HCT116 (cell line): ENCODE measurements at regions not wholly inside any gene's neighbourhood (a gene's known extent, or its start where the extent isn't known, plus 50 kb on each side); places are given as distances from the start of the nearest gene placed in this dataset.

ENCODE experiments used
- ATAC-seq: fragments of 200-7000 bp; cut with Tn5 transposase; 2 replicates; pipeline ENCODE4 v1.9.1; 2020; ENCODE audit warnings: mild to moderate bottlenecking, moderate library complexity
- BruUV-seq: library from RNA; stranded (reverse); fragments of 400-500 nt; replicated peaks from 2 replicates; lab custom pipeline; 2021; lab: Mats Ljungman, UMichigan
- CTCF ChIA-PET: fragments of 300-600 bp; sonication (Branson Sonifier 250); formaldehyde crosslinking; loops from one replicate; lab custom pipeline; 2021; ENCODE audit warnings: antibody characterized with exemption; lab: Charles Lee
- POLR2A ChIA-PET: fragments of 300-600, 350-600 bp; sonication (Branson Sonifier 250); formaldehyde crosslinking; loops from one replicate; lab custom pipeline; 2021; ENCODE audit warnings: antibody characterized with exemption; lab: Charles Lee
- RAD21 ChIA-PET, 2 experiments: fragments of 300-600 bp; sonication (Branson Sonifier 250); formaldehyde crosslinking; loops; one replicate each; lab custom pipeline; 2023; ENCODE audit warnings: low total read pairs in 2 of 2; ENCODE audit not compliant: uncharacterized antibody in 2 of 2, unreplicated experiment in 2 of 2, low non-redundant PET in 1 of 2; lab: Charles Lee
- DNase-seq: peaks from one replicate; pipeline ENCODE4 v3.0.0-alpha.2; 2010; ENCODE audit warnings: low read depth, low spot score
- H2AFZ ChIP-seq: fragments of 200-600 bp; shearing (Covaris generic), sonication (generic); 2 replicates; pipeline ENCODE4 v1.6.1; 2017; ENCODE audit warnings: low read depth, mixed run types, mixed read lengths, antibody characterized with exemption, low read length; ENCODE audit not compliant: poor library complexity, severe bottlenecking
- H3K27ac ChIP-seq: 2 replicates; pipeline ENCODE4 v1.5.1; 2012; ENCODE audit warnings: low read depth, low read length
- H3K27me3 ChIP-seq: fragments of 200-600 bp; sonication (generic); 2 replicates; pipeline ENCODE4 v1.6.1; 2016; ENCODE audit warnings: mixed run types, low read length, mixed read lengths; ENCODE audit not compliant: insufficient read depth
- H3K36me3 ChIP-seq, 2 experiments: fragments of 200-500 bp in 1 of 2; fragments of 200-600 bp in 1 of 2; sonication (Bioruptor generic) in 1 of 2; sonication (generic) in 1 of 2; 2 replicates each; pipeline versions ENCODE4 v1.5.1 to v1.6.1; 2014 to 2016; ENCODE audit warnings: low read length in 2 of 2, inconsistent platforms in 1 of 2, mixed read lengths in 1 of 2, mixed run types in 1 of 2; ENCODE audit not compliant: insufficient read depth in 2 of 2, control insufficient read depth in 1 of 2
- H3K4me1 ChIP-seq, 2 experiments: fragments of 200-600 bp in 1 of 2; sonication (generic) in 1 of 2; 2 replicates each; pipeline versions ENCODE4 v1.5.1 to v1.6.1; 2012 to 2017; ENCODE audit warnings: low read length in 2 of 2, inconsistent platforms in 1 of 2, mild to moderate bottlenecking in 1 of 2, mixed read lengths in 1 of 2, mixed run types in 1 of 2, moderate library complexity in 1 of 2; ENCODE audit not compliant: insufficient read depth in 2 of 2, control insufficient read depth in 1 of 2
- H3K4me2 ChIP-seq: fragments of 200-600 bp; sonication (generic); 2 replicates; pipeline ENCODE4 v1.6.1; 2017; ENCODE audit warnings: mixed run types, low read length, mixed read lengths
- H3K4me3 ChIP-seq, 2 experiments: fragments of 200-600 bp in 1 of 2; sonication (generic) in 1 of 2; replicated peaks in 1 of 2; 2 replicates each; pipeline ENCODE4 v1.5.1; 2011 to 2016; ENCODE audit warnings: low read length in 2 of 2, control low read depth in 1 of 2, low read depth in 1 of 2, mild to moderate bottlenecking in 1 of 2, mixed read lengths in 1 of 2, mixed run types in 1 of 2
- H3K79me2 ChIP-seq: fragments of 200-600 bp; sonication (generic); 2 replicates; pipeline ENCODE4 v1.6.1; 2017; ENCODE audit warnings: mild to moderate bottlenecking, mixed run types, low read length, moderate library complexity, mixed read lengths; ENCODE audit not compliant: insufficient read depth
- H3K9ac ChIP-seq: fragments of 200-600 bp; sonication (generic); 2 replicates; pipeline ENCODE4 v1.6.1; 2016; ENCODE audit warnings: low read length, mixed read lengths
- H3K9me2 ChIP-seq: fragments of 200-600 bp; sonication (generic), shearing (Covaris generic); 2 replicates; pipeline ENCODE4 v1.6.1; 2017; ENCODE audit warnings: mixed run types, mild to moderate bottlenecking, moderate library complexity; ENCODE audit not compliant: insufficient read depth
- H3K9me3 ChIP-seq, 2 experiments: fragments of 200-500 bp in 1 of 2; fragments of 200-600 bp in 1 of 2; sonication (Bioruptor generic) in 1 of 2; sonication (generic) in 1 of 2; 2 replicates each; pipeline ENCODE4 v1.6.1; 2014 to 2017; ENCODE audit warnings: low read length in 2 of 2, mixed read lengths in 2 of 2, inconsistent platforms in 1 of 2, low read depth in 1 of 2, mild to moderate bottlenecking in 1 of 2, mixed run types in 1 of 2, moderate library complexity in 1 of 2; ENCODE audit not compliant: control insufficient read depth in 1 of 2, insufficient read depth in 1 of 2
- H4K20me1 ChIP-seq: fragments of 200-600 bp; sonication (generic), shearing (Covaris generic); 2 replicates; pipeline ENCODE4 v1.6.1; 2017; ENCODE audit warnings: mixed run types, mild to moderate bottlenecking, moderate library complexity; ENCODE audit not compliant: insufficient read depth
- CEBPB ChIP-seq: IDR thresholded peaks from 2 replicates; pipeline ENCODE4 v1.6.1; 2012; ENCODE audit warnings: low read depth
- ELF1 ChIP-seq: IDR thresholded peaks from 2 replicates; pipeline ENCODE4 v1.6.1; 2012; ENCODE audit warnings: low read depth, borderline replicate concordance
- FOSL1 ChIP-seq: IDR thresholded peaks from 2 replicates; pipeline ENCODE4 v1.6.1; 2012; ENCODE audit warnings: low read depth
- POLR2AphosphoS5 ChIP-seq: IDR thresholded peaks from 2 replicates; pipeline ENCODE4 v1.6.1; 2011; ENCODE audit warnings: mild to moderate bottlenecking, low read depth, low read length, moderate library complexity
- RAD21 ChIP-seq: IDR thresholded peaks from 2 replicates; pipeline ENCODE4 v1.6.1; 2012; ENCODE audit warnings: low read depth, mild to moderate bottlenecking
- SIN3A ChIP-seq: IDR thresholded peaks from 2 replicates; pipeline ENCODE4 v1.6.1; 2012; ENCODE audit warnings: low read depth
- SP1 ChIP-seq: IDR thresholded peaks from 2 replicates; pipeline ENCODE4 v1.6.1; 2012; ENCODE audit warnings: low read depth
- YY1 ChIP-seq: IDR thresholded peaks from 2 replicates; pipeline ENCODE4 v1.6.1; 2011; ENCODE audit warnings: low read length, low read depth, moderate library complexity, mild to moderate bottlenecking; ENCODE audit not compliant: insufficient replicate concordance; ENCODE audit errors: extremely low read depth
- ZBTB33 ChIP-seq: IDR thresholded peaks from 2 replicates; pipeline ENCODE4 v1.6.1; 2011; ENCODE audit warnings: mild to moderate bottlenecking, low read length, moderate library complexity; ENCODE audit not compliant: insufficient replicate concordance; ENCODE audit errors: extremely low read depth
- ZFX ChIP-seq: fragments of 450-650 bp; IDR thresholded peaks from 2 replicates; pipeline ENCODE4 v1.6.1; 2017
- ZNF274 ChIP-seq: fragments of 200-500 bp; sonication (Bioruptor generic); IDR thresholded peaks from 2 replicates; pipeline ENCODE4 v1.6.1; 2014; ENCODE audit warnings: mild to moderate bottlenecking, low read depth, low read length, inconsistent platforms
- intact Hi-C: fragments of 100-400 bp; cut with micrococcal nuclease; formaldehyde crosslinking; loops from 2 replicates; pipeline ENCODE4 v1.10.0; 2022
- TF ChIP-seq, protein P1 (sequence below): IDR thresholded peaks from 2 replicates; pipeline ENCODE4 v1.6.1; 2012; ENCODE audit warnings: low read depth

- no peak overlapping the region for H3K4me2 ChIP-seq
- ATAC-seq = no peak
- no peaks in the 10 kb centered on the region for H4K20me1 ChIP-seq
- H3K79me2 ChIP-seq = no peaks in the 10 kb centered on the region
- no peak for DNase-seq
- no peak overlapping the region for H3K27ac ChIP-seq
- H3K27me3 ChIP-seq = no peaks in the 10 kb centered on the region
- H2AFZ ChIP-seq = no peak overlapping the region
- H3K9me3 ChIP-seq = no peaks in the 10 kb centered on the region
- H3K36me3 ChIP-seq = no peaks in the 10 kb centered on the region
- no peaks in the 10 kb centered on the region for H3K4me1 ChIP-seq
- CTCF ChIA-PET = no interaction called here
- POLR2A ChIA-PET = no interaction called here
- RAD21 ChIA-PET = no interaction called here
- no TSS peak for BruUV-seq
- no peak overlapping the region for H3K9ac ChIP-seq
- no peak overlapping the region for H3K4me3 ChIP-seq
- TF ChIP-seq RAD21 (no peak), ZFX (no peak), YY1 (no peak), POLR2AphosphoS5 (no peak), SIN3A (no peak), ZBTB33 (no peak), CEBPB (no peak), SP1 (no peak)
- TF ChIP-seq, all 23 proteins: peak for 0
- intact Hi-C loops = no loop called here
- no peaks in the 10 kb centered on the region for H3K9me2 ChIP-seq
These were observed 294.9 kb downstream of the FSIP2 start for GRCh38 chr2:186033541-186033940.

DNA sequence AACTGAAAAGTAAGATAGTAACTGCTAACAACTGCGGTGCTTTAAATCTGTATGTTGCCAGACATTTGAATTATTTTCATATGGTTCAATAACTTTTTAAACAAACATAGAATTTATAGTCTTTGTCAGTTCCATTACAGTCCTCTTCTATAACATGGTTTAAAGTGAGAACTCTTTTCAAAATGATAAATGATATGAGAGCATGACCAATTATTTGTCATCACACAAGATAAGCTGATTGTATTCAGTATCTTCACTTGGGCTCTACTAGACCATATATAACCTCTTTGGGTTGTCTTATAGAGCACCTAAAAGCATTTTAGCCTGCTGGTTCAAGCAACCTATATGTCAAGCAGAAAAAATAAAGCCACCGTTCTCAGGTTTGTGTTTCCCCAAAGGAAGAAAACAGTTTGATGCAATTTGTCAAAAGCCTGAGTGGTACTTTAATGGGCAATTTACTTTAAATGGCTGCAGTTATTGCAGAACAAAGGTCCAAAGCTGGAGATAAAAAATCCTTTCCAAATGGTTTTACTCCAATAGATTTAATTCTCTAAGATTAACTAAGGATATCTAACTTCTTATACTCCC is 298.4 kb downstream of the FSIP2 start:
- DNase-seq (no peak), ATAC-seq (no peak)
- CTCF ChIA-PET = no interaction called here
- Histone ChIP-seq H3K36me3 (no peaks in the 10 kb centered on the region), H2AFZ (no peak overlapping the region), H3K9ac (no peak overlapping the region), H3K27me3 (no peaks in the 10 kb centered on the region), H3K4me2 (no peak overlapping the region), H4K20me1 (no peaks in the 10 kb centered on the region), H3K4me1 (no peaks in the 10 kb centered on the region), H3K79me2 (no peaks in the 10 kb centered on the region), H3K9me2 (no peaks in the 10 kb centered on the region), H3K9me3 (no peaks in the 10 kb centered on the region), H3K27ac (no peak overlapping the region), H3K4me3 (no peak overlapping the region)
- POLR2A ChIA-PET = no interaction called here
- intact Hi-C loops = no loop called here
- RAD21 ChIA-PET = no interaction called here
- BruUV-seq = no TSS peak
- TF ChIP-seq SIN3A (no peak), ZBTB33 (no peak), FOSL1 (no peak), CEBPB (no peak), ELF1 (no peak), ZNF274 (no peak), SP1 (no peak)
- TF ChIP-seq, protein P1, sequence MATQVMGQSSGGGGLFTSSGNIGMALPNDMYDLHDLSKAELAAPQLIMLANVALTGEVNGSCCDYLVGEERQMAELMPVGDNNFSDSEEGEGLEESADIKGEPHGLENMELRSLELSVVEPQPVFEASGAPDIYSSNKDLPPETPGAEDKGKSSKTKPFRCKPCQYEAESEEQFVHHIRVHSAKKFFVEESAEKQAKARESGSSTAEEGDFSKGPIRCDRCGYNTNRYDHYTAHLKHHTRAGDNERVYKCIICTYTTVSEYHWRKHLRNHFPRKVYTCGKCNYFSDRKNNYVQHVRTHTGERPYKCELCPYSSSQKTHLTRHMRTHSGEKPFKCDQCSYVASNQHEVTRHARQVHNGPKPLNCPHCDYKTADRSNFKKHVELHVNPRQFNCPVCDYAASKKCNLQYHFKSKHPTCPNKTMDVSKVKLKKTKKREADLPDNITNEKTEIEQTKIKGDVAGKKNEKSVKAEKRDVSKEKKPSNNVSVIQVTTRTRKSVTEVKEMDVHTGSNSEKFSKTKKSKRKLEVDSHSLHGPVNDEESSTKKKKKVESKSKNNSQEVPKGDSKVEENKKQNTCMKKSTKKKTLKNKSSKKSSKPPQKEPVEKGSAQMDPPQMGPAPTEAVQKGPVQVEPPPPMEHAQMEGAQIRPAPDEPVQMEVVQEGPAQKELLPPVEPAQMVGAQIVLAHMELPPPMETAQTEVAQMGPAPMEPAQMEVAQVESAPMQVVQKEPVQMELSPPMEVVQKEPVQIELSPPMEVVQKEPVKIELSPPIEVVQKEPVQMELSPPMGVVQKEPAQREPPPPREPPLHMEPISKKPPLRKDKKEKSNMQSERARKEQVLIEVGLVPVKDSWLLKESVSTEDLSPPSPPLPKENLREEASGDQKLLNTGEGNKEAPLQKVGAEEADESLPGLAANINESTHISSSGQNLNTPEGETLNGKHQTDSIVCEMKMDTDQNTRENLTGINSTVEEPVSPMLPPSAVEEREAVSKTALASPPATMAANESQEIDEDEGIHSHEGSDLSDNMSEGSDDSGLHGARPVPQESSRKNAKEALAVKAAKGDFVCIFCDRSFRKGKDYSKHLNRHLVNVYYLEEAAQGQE = no peak
